ENCODE measurements at regions not wholly inside any gene's neighbourhood (a gene's known extent, or its start where the extent isn't known, plus 50 kb on each side); places are given as distances from the start of the nearest gene placed in this dataset.

DNA sequence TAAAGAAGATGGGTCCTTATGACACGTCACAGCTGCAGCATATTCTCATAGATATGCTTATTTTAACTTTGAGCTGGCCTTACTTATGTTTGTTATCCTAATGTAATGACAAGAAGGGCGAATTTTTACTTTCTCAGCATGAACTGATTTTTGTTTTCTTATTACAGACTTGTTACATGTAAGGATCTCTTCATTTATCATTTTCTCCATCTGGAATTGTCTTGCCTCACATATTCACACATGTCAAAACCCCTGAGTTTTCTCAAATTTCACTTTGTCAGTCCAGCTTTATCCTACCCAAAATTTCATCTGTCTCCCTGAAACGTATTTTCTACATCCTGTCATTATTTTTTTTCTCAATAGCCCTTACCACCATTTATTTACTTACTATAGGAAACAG, 1774.0 kb upstream of the PRR20A start:
- FAIRE-seq: no peak
- no peak overlapping the region for H3K27ac Mint-ChIP-seq (ENCODE audit: unreplicated experiment)
- no peaks in the 10 kb centered on the region for H3K9me3 Mint-ChIP-seq (ENCODE audit: unreplicated experiment)

DNA sequence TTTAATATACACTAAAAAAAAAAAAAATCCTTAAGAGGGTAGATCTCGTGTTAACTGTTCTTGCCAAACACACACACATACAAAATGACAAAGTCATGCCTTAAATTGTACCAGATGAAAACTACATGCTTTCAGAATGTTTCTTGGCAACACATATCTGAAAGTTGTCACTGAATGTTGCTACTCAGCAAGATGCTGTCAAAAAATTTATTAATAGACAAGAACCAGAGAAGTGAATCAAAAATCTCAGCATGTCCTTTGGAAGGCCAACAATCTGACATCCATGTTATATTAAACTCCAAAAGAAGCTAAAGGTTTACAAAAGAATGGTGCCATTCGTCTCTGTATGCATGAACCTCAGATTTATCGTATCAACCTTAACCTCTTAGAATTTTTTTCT, 1746.2 kb upstream of the PRR20A start:
- Mint-ChIP-seq H3K27ac (ENCODE audit: unreplicated experiment) (no peak overlapping the region), H3K36me3 (ENCODE audit: low read depth, unreplicated experiment) (no peaks in the 10 kb centered on the region), H3K4me1 (ENCODE audit: low read depth, unreplicated experiment) (no peaks in the 10 kb centered on the region), H3K27me3 (ENCODE audit: low read depth, unreplicated experiment) (no peaks in the 10 kb centered on the region), H3K4me3 (ENCODE audit: unreplicated experiment) (no peak overlapping the region), H3K9me3 (ENCODE audit: unreplicated experiment) (peaks cover 3% of the 10 kb centered on the region)
- Histone ChIP-seq H3K9ac (ENCODE audit: low read length) (no peak overlapping the region), H3K27ac (ENCODE audit: low read depth, low read length) (no peak overlapping the region), H3K36me3 (ENCODE audit: insufficient read depth, low read length) (no peaks in the 10 kb centered on the region), H3K79me2 (ENCODE audit: insufficient read depth, low read length) (no peaks in the 10 kb centered on the region), H2AFZ (ENCODE audit: low read depth, low read length) (no peak overlapping the region), H3K4me2 (ENCODE audit: low read length) (no peak overlapping the region), H3K4me3 (ENCODE audit: insufficient read depth, low read depth, low read length) (no peak overlapping the region), H4K20me1 (ENCODE audit: insufficient read depth, low read length) (no peaks in the 10 kb centered on the region), H3K4me1 (ENCODE audit: insufficient read depth, low read length) (no peaks in the 10 kb centered on the region), H3K9me3 (ENCODE audit: insufficient read depth, low read depth, low read length) (no peaks in the 10 kb centered on the region), H3K27me3 (ENCODE audit: insufficient read depth, low read length) (no peaks in the 10 kb centered on the region)
- no peak for TF ChIP-seq EZH2 (IDR thresholded peaks at IDR 0.05; ENCODE audit: insufficient read depth, low read length)
- TF ChIP-seq, protein P1, sequence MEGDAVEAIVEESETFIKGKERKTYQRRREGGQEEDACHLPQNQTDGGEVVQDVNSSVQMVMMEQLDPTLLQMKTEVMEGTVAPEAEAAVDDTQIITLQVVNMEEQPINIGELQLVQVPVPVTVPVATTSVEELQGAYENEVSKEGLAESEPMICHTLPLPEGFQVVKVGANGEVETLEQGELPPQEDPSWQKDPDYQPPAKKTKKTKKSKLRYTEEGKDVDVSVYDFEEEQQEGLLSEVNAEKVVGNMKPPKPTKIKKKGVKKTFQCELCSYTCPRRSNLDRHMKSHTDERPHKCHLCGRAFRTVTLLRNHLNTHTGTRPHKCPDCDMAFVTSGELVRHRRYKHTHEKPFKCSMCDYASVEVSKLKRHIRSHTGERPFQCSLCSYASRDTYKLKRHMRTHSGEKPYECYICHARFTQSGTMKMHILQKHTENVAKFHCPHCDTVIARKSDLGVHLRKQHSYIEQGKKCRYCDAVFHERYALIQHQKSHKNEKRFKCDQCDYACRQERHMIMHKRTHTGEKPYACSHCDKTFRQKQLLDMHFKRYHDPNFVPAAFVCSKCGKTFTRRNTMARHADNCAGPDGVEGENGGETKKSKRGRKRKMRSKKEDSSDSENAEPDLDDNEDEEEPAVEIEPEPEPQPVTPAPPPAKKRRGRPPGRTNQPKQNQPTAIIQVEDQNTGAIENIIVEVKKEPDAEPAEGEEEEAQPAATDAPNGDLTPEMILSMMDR (IDR thresholded peaks at IDR 0.05; ENCODE audit: insufficient read depth, low read depth, low read length): no peak
- DNase-seq (ENCODE audit: low read depth) (no peak), FAIRE-seq (no peak)

More for the DNA sequence above, 1774.0 kb upstream of the PRR20A start:
- Histone ChIP-seq H4K20me1 (ENCODE audit: insufficient read depth, low read length) (no peaks in the 10 kb centered on the region), H3K36me3 (ENCODE audit: insufficient read depth, low read length) (no peaks in the 10 kb centered on the region), H3K27me3 (ENCODE audit: insufficient read depth, low read length) (no peaks in the 10 kb centered on the region), H3K9me3 (ENCODE audit: insufficient read depth, low read depth, low read length) (no peaks in the 10 kb centered on the region), H2AFZ (ENCODE audit: low read depth, low read length) (no peak overlapping the region), H3K27ac (ENCODE audit: low read depth, low read length) (no peak overlapping the region), H3K4me2 (ENCODE audit: low read length) (no peak overlapping the region), H3K79me2 (ENCODE audit: insufficient read depth, low read length) (no peaks in the 10 kb centered on the region), H3K4me3 (ENCODE audit: insufficient read depth, low read depth, low read length) (no peak overlapping the region), H3K9ac (ENCODE audit: low read length) (no peak overlapping the region), H3K4me1 (ENCODE audit: insufficient read depth, low read length) (no peaks in the 10 kb centered on the region)
- no peaks in the 10 kb centered on the region for H3K4me1 Mint-ChIP-seq (ENCODE audit: low read depth, unreplicated experiment)
- no peaks in the 10 kb centered on the region for H3K36me3 Mint-ChIP-seq (ENCODE audit: low read depth, unreplicated experiment)
- H3K4me3 Mint-ChIP-seq (ENCODE audit: unreplicated experiment): no peak overlapping the region
- TF ChIP-seq, protein P1 (IDR thresholded peaks at IDR 0.05; ENCODE audit: insufficient read depth, low read depth, low read length): no peak
- no peak for TF ChIP-seq EZH2 (IDR thresholded peaks at IDR 0.05; ENCODE audit: insufficient read depth, low read length)
- no peak for DNase-seq (ENCODE audit: low read depth)
- no peaks in the 10 kb centered on the region for H3K27me3 Mint-ChIP-seq (ENCODE audit: low read depth, unreplicated experiment)

DNA sequence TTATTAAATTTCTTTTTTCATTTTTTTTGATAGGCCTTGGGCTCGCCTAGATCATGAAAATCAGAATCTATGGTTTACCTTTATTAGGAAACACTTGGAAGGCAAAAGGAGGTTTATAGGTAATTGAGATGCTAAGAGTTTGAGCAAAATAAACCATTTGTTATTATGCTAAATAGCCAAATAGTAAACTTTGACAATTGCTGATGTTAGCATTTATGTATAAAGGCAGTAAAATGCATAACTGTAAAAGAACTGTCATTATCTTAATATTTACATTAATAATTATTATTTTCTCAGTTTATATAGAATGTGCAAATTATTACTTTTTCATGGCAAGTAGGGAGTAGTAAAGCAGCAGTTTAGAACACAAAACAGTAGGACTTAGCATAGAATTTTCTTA, 1737.8 kb upstream of the PRR20A start:
- Mint-ChIP-seq H3K27ac (ENCODE audit: unreplicated experiment) (no peak overlapping the region), H3K9me3 (ENCODE audit: unreplicated experiment) (no peaks in the 10 kb centered on the region), H3K4me3 (ENCODE audit: unreplicated experiment) (no peak overlapping the region), H3K27me3 (ENCODE audit: low read depth, unreplicated experiment) (no peaks in the 10 kb centered on the region), H3K4me1 (ENCODE audit: low read depth, unreplicated experiment) (no peaks in the 10 kb centered on the region), H3K36me3 (ENCODE audit: low read depth, unreplicated experiment) (no peaks in the 10 kb centered on the region)
- TF ChIP-seq EZH2 (IDR thresholded peaks at IDR 0.05; ENCODE audit: insufficient read depth, low read length): no peak
- TF ChIP-seq, protein P1 (IDR thresholded peaks at IDR 0.05; ENCODE audit: insufficient read depth, low read depth, low read length): no peak
- Histone ChIP-seq H3K9ac (ENCODE audit: low read length) (no peak overlapping the region), H3K4me2 (ENCODE audit: low read length) (no peak overlapping the region), H2AFZ (ENCODE audit: low read depth, low read length) (no peak overlapping the region), H3K27ac (ENCODE audit: low read depth, low read length) (no peak overlapping the region), H3K79me2 (ENCODE audit: insufficient read depth, low read length) (no peaks in the 10 kb centered on the region), H3K4me3 (ENCODE audit: insufficient read depth, low read depth, low read length) (no peak overlapping the region), H3K9me3 (ENCODE audit: insufficient read depth, low read depth, low read length) (no peaks in the 10 kb centered on the region), H3K27me3 (ENCODE audit: insufficient read depth, low read length) (no peaks in the 10 kb centered on the region), H4K20me1 (ENCODE audit: insufficient read depth, low read length) (no peaks in the 10 kb centered on the region), H3K36me3 (ENCODE audit: insufficient read depth, low read length) (no peaks in the 10 kb centered on the region), H3K4me1 (ENCODE audit: insufficient read depth, low read length) (no peaks in the 10 kb centered on the region)
- DNase-seq (ENCODE audit: low read depth) (no peak), FAIRE-seq (no peak)

Data from astrocyte (in vitro differentiated cells and primary cell).